ENCODE measurements at regions not wholly inside any gene's neighbourhood (a gene's known extent, or its start where the extent isn't known, plus 50 kb on each side); places are given as distances from the start of the nearest gene placed in this dataset.
"Not testable (repeated sequence)": the region's sequence is repeated elsewhere in the genome, so short reads cannot be mapped to it uniquely, and the experiment has no call there.

DNA sequence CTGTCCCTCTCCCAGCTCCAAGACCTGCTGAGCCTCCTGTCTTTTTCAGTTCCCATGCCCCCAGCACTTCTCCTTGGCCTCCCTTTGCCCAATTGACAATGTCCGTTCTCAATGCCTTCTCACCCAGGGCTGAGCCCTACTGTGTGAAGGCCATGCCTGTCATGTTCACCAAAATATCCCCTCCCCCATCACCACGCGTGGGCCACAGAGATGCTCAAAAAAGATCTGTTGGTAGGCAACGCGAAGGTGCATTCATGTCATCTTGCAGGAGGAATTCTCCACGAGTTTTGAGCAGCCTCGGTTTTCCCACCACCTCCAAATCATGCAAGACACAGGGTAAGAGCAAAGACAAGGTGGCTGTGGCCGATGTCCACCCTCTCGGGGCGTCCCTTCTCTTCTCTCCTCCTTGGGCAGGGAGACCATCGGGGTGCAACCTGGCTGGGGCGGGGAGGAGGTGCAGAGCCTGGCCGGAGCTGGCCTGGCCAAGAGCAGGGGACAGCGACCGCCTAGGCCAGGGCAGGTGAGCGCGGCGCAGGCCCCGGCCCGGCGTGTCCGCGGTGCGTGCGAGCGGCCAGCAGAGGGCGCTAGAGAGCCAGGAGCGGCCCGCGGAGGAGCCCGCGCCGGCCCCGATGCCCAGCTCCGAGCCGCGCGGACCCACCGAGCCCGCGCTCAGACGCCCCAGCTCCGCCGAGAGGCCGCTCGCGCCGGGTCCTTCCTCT lies 56.3 kb upstream of the KRTAP5-11 start:
- not testable (repeated sequence) for FAIRE-seq; DNase-seq (ENCODE audit: low spot score)

DNA sequence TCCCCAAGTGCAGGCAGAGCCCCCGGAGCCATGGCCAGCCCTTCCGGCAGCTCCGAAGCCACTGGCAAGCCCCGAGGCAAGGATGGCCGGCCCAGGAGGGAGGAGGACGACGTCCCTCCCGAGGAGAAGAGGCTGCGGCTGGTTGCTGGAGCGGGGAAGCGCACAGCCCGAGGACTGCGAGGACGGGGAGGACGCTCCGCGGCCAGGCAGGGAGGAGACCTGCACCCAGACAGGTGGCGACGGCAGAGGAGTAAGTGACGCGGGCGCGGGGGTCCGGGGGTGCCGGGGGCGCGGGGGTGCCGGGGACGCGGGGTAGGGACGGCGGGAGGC lies 56.8 kb upstream of the KRTAP5-11 start:
- FAIRE-seq; DNase-seq (ENCODE audit: low spot score): not testable (repeated sequence)

DNA sequence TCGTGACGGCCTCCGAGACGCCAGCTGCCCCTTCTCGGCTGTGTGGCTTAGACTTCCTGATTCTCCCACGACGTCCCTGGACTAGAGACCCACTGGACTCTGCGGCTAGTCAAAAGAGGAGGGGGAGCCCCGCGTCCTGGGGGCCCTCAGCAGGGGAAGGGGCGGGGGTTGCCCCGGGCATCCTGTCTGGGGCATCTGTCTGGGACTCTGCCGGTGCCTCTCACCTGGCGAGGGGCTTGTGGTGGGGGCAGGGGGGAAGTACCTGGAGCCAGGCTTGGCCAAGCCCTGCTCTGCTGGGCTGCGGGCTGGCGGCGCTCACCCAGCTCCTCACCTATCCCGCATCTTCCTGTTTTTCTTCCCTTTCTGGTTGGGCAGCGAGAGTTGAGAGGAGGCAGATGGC lies 57.2 kb upstream of the KRTAP5-11 start:
- DNase-seq (ENCODE audit: low spot score); FAIRE-seq: not testable (repeated sequence)

DNA sequence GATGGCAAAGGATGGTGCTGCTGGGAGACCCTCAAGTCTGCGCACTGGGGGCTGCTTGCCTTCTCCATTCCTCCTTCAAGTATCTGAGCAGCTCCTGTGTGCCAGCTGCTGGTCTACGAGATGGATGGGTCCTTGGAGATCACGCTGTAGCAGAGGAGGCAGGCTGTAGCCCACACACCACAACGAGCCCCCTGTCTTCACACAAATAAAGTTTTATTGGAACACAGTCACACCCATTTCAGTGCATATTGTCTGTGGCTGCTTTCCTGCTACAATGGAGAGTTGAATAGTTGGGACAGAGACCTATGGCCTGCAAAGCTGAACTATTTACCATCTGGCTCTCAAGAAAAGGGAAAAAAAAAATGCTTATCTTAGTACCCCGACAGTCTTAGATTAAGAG lies 64.4 kb upstream of the KRTAP5-11 start:
- DNase-seq (ENCODE audit: low spot score); FAIRE-seq: not testable (repeated sequence)

DNA sequence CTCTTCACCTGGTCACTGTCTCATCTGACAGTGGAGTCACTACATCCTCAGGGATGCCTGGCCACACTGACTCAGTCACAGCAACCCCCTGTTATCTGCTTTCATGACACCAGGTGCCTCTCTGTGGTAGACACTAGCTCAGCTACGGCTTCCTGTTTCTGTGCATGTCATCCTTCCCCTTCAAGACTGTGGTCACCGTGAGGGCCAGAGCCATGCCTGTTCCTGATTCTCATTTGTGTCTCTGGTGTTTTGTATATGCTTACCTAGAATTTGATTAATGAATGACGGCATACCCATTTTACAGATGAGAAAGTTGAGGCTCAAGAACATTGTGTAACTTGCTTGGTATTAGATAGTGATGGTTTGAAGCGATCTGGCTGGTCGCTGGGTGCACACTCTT lies 70.3 kb upstream of the KRTAP5-11 start:
- FAIRE-seq; DNase-seq (ENCODE audit: low spot score): not testable (repeated sequence)

DNA sequence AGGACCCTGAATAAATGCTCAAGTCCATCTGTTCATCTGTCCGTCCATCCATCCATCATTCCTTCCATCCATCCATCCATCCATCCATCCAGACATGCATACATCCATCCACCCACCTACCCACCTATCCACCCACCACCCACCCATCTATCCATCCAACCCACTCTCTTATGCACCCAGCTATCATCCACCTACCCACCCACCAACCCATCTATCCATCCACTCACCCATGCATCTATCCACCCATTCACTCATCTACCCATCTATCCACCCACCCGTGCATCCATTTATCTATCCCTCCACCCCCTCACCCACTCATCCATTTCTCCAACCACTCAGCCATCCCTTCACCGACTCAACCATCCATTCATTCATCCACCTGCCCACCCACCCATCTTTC lies 71.7 kb upstream of the KRTAP5-11 start:
- DNase-seq (ENCODE audit: low spot score); FAIRE-seq: not testable (repeated sequence)

DNA sequence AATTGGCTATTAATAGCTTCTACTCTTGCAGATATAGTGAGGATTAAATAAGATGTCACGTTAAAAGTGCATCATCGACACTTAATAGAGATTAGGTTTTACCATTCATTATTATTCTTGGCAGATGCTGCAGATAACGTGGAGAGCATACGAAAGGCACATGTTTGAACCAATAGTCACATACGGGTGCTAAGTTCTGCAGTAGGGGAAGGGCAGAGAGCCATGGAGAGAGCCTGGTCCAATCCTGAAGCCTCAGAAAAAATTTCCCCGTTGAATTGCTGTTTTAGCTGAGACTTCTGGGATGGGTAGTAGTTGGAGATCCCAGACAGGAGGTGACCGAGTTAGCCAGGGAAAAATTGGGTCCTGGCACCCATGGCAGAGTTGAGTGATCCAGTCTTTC lies 72.4 kb upstream of the KRTAP5-11 start:
- FAIRE-seq = not testable (repeated sequence)

DNA sequence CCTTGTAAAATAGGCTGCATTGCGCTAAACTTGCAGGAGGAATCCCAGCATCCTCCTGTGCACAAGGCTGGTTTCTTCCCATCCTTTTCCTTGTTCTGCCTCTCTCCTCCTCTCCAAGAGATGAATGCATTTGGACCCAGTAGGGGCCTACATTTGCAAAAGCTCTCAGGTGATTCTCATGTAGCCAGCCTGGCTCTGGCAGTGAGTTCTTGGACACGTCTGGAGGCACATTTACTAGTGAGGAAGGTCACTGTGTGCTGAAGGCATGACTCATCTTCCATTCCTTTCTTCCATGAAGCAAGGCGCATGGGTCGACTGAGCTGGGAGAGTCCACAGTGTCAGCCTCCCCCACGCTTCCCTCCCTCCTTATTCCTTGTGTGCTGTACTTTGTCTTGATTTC lies 73.8 kb upstream of the KRTAP5-11 start:
- FAIRE-seq; DNase-seq (ENCODE audit: low spot score): not testable (repeated sequence)

More for the DNA sequence above, 72.4 kb upstream of the KRTAP5-11 start:
- not testable (repeated sequence) for DNase-seq (ENCODE audit: low spot score)

DNA sequence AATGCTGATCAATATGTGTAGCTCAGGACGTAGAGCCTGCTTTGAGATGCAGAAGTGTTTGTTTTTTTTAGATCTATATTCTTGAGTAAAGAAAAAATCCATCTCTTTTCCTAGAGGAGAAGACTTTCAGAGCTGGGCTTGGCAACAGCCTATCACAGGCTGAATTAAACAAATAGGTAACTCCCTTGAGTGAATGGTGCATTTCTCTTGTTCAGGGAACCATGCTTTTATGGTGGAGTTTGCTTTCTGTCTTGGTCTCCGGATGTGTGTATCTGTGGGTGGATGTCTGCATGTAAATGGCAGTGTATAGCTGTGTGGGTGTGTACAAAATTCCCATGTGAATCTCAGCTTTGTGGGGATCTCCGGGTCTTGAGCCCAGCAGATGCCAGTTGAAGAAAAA lies 82.3 kb upstream of the KRTAP5-11 start:
- not testable (repeated sequence) for DNase-seq (ENCODE audit: low spot score); FAIRE-seq

DNA sequence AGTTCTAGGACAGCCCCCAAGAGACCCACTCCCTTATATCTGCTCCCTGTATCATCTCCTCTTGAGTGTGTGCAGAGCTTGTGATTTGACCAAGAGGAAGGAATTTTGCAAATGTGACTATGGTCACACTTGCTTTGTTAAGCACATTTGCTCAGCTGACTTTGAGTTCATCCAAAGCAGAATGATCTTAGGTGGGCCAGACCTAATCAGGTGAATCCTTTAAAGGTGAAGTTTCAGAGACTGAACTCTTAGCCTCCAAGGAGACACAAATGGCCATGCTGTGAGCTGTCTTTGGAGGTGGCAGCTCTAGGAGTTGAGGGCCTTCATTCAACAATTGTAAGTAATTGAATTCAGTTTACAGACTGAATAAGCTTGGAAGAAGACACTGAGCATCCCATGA lies 115.4 kb upstream of the KRTAP5-11 start:
- DNase-seq (ENCODE audit: low spot score); FAIRE-seq: not testable (repeated sequence)

DNA sequence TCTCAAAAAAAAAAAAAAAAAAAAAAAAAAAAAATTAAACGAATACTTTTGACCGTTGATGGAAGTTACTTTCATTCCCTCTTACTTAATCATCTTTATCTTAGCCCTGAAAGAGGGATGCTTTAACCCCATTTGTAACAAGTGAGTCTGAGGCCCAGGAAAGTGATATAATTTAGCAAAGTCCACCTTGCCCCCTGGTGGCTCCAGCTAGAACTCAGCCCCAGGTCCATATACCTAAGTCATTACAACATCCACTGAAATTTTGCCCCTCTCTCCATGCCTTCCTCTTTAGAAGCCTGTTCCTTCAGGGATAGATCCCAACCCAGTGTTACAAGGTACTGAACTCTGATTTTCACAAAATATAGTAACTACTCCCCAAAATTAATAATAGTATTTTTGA lies 116.3 kb upstream of the KRTAP5-11 start:
- not testable (repeated sequence) for FAIRE-seq; DNase-seq (ENCODE audit: low spot score)

DNA sequence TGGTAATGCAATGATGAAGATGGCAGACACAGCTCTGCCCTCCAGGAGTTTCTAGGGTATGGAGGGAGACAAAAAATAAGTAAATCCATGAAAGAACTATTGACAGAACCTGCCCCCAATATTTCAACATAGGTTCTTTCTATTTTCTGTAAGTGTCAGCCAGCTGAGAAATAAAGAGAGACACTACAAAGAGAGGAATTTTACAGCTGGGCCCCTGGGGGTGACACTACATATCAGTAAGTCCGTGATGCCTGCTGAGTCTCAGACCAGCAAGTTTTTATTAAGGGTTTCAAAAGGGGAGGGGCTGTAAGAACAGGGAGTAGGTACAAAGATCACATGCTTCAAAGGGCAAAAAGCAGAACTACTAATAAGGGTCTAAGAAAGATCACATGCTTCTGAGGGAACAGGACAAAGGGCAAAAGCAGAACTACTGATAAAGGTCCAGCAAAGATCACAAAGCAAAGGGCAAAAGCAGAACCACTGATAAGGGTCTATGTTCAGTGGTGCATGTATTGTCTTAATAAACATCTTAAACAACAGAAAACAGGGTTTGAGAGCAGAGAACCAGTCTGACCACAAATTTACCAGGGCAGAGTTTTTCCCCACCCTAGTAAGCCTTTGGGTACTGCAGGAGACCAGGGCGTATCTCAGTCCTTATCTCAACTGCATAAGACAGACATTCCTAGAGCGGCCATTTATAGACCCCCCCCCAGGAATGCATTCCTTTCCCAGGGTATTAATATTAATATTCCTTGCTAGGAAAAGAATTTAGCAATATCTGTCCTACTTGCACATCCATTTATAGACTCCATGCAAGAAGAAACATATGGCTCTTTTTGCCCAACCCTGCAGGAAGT lies 119.0 kb upstream of the KRTAP5-11 start:
- not testable (repeated sequence) for DNase-seq (ENCODE audit: low spot score); FAIRE-seq

DNA sequence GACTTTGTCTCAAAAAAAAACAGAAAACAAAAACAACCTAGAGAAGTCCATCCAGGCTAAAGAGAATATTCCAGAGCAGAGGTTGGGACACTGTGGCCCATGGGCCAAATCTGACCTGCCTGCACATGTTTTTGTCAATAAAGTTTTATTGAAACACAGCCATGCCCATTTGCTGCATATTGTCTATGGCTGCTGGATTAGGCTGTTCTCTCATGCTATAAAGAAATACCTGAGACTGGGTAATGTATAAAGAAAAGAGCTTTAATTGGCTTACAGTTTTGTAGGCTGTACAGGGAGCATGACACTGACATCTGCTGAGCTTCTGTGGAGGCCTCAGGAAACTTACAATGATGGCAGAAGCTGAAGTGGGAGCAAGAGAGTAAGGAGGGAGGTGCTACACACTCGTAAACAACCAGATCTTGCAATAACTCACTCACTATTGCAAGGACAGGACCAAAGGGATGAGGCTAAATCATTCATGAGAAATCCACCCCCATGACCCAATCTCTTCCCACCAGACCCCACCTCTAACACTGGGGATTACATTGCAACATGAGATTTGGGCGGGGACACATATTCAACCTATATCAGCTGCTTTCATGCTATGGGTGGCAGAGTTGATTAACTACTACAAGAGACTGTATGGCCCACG lies 122.5 kb upstream of the KRTAP5-11 start:
- not testable (repeated sequence) for DNase-seq (ENCODE audit: low spot score); FAIRE-seq

DNA sequence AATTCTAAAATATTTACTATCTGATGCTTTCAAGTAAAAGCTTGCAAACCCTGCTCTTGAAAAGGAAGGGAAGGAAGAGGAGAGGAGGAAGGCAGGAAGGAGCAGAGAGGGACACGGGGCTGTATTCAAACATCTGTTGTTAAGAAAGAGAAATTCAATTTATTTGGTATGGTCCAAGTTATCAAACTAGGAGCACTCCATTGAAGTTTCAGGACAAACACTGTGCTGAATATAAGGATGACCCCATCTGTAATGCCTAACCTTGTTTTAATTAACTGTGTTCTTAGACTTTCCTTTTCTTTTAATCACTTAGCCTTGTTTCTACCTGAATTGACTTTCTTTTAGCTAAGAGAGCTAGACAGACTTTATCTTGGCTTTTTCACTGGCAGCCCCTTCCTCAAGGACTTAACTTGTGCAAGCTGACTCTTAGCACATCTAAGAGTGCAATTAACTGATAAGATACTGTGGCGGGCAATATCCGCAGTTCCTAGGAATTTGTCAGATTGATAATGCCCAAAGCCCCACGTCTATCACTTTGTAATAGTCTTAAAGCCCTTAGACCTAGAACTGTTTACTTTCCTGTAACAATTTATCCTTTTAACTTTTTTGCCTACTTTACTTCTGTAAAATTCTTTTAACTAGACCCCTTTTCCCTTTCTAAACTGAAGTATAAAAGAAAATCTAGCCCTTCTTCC lies 123.2 kb upstream of the KRTAP5-11 start:
- FAIRE-seq; DNase-seq (ENCODE audit: low spot score): not testable (repeated sequence)

DNA sequence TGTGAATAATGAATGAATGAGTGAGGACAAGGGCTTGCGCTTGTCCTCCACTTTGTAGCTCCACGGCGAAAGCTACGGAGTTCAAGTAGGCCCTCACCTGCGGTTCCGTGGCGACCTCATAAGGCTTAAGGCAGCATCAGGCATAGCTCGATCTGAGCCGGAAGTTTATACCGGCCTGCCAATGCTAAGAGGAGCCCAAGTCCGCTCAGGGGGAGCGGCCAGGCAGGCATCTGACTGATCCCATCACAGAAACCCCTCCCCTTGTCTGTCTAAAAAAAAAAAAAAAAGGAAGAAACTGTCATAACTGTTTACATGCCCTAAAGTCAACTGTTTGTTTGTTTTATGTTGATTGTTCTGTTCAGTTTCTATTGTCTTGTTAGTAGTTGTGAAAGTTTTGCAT lies 124.4 kb upstream of the KRTAP5-11 start:
- DNase-seq (ENCODE audit: low spot score); FAIRE-seq: not testable (repeated sequence)

DNA sequence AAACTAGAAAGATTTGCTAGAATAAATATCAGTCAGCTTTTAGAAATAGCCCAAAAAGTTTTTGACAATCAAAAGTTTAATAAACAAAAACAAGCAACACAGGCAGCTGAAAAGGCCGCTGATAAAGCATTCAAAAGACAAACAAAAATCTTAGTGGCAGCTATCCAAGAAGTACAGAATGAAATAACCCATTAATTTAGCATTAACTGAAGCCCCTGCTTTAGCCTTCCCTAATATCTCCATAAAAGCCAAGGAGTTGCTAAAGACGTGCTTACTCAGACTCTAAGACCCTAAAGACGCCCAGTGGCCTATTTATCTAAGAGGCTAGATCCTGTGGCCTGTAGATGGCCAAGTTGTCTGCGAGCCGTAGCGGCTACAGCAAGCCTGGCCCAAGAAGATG lies 123.5 kb upstream of the DEFB108B start:
- not testable (repeated sequence) for DNase-seq (ENCODE audit: low spot score); FAIRE-seq

DNA sequence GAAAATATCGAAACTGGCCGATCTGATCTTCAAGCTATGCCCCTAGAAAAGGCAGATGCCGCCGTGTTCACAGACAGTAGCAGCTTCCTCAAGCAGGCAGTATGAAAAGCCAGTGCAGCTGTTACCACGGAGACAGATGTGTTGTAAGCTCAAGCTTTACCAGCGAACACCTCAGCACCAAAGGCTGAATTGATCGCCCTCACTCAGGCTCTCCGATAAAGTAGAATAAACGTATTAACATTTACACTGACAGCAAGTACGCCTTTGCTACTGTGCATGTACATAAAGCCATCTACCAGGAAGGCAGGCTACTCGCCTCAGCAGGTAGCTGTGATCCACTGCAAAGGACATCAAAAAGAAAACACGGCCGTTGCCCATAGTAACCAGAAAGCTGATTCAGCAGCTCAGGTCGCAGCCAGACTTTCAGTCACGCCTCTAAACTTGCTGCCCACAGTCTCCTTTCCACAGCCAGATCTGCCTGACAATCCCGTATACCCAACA lies 122.8 kb upstream of the DEFB108B start:
- DNase-seq (ENCODE audit: low spot score) = peak; percentile 36
- not testable (repeated sequence) for FAIRE-seq

DNA sequence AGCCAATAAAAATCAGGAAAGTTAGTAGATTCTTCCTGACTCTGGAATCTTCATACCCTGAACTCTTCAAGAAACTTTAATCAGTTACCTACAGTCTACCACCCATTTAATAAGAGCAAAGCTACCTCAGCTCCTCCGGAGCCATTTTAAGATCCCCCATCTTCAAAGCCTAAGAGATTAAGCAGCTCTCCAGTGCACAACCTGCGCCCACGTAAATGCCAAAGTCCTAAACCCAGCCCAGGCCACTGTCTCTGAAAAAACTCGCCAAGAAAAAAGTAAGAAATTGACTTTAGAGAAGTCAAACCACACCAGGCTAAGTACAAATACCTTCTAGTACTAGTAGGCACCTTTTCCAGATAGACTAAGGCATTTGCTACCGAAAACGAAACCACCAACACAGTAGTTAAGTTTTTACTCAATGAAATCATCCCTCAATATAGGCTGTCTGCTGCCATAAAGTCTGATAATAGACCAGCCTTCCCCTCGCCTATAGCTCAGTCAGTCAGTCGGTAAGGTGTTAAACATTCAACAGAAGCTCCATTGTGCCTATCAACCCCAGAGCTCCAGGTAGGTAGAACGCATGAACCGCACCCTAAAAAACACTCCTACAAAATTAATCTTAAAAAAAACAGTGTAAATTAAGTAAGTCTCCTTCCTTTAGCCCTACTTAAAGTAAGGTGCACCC lies 122.2 kb upstream of the DEFB108B start:
- not testable (repeated sequence) for DNase-seq (ENCODE audit: low spot score); FAIRE-seq

DNA sequence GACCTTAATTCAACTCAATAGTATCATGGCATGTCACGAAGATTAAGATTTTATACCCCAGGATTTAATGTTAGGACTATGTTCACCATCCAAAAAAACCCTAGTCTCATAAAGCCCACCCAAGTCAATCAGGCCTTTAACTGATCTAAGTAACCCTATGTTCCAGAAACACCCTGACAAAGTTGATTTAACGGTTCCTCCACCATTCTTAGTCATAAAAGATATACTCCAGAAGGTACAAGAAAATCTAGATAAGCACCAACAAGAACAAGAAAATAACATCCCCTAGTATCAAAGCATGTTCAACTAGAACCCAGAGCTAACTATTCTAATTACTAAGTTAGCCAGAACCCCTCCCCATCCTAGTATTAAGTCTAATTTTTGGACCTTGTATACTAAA lies 120.7 kb upstream of the DEFB108B start:
- not testable (repeated sequence) for DNase-seq (ENCODE audit: low spot score)

DNA sequence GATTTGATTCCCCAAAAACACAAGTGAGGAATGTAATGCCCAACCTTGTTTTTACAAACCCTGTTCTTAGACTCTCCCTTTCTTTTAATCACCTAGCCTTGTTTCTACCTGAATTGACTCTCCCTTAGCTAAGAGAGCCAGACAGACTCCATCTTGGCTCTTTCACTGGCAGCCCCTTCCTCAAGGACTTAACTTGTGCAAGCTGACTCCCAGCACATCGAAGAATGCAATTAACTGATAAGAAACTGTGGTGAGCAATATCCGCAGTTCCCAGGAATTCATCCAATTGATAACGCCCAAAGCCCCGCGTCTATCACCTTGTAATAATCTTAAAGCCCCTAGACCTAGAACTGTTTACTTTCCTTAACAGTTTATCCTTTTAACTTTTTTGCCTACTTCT lies 120.2 kb upstream of the DEFB108B start:
- not testable (repeated sequence) for FAIRE-seq

More for the DNA sequence above, 120.7 kb upstream of the DEFB108B start:
- FAIRE-seq = not testable (repeated sequence)

More for the DNA sequence above, 120.2 kb upstream of the DEFB108B start:
- DNase-seq (ENCODE audit: low spot score) = not testable (repeated sequence)
